ENCODE measurements at regions not wholly inside any gene's neighbourhood (a gene's known extent, or its start where the extent isn't known, plus 50 kb on each side); places are given as distances from the start of the nearest gene placed in this dataset.
"Not testable (repeated sequence)": the region's sequence is repeated elsewhere in the genome, so short reads cannot be mapped to it uniquely, and the experiment has no call there.

GRCh38 chr7:156022483-156023459 is 210.5 kb upstream of the SHH start:
- no peak for DNase-seq

- no peak for DNase-seq
Observed at GRCh38 chr7:156021471-156021870, 209.2 kb upstream of the SHH start.

- no peak for DNase-seq
Observed at GRCh38 chr7:156020566-156020965, 208.3 kb upstream of the SHH start.

- DNase-seq, result no peak
Observed at GRCh38 chr7:156019776-156020565, 207.7 kb upstream of the SHH start.

- no peak for DNase-seq
Observed at GRCh38 chr7:156019308-156019707, 207.0 kb upstream of the SHH start.

- no peak for DNase-seq
Observed at GRCh38 chr7:156017916-156018700, 205.8 kb upstream of the SHH start.

- no peak for DNase-seq
Observed at GRCh38 chr7:156017431-156017830, 205.2 kb upstream of the SHH start.

GRCh38 chr7:156015237-156016020 is 203.2 kb upstream of the SHH start:
- DNase-seq, result no peak

GRCh38 chr7:156014808-156015207 is 202.5 kb upstream of the SHH start:
- DNase-seq, result no peak

- no peak for DNase-seq
Observed at GRCh38 chr7:156014201-156014600, 201.9 kb upstream of the SHH start.

- no peak for DNase-seq
Observed at GRCh38 chr7:156012412-156012811, 200.1 kb upstream of the SHH start.

GRCh38 chr7:156009569-156009968 is 197.3 kb upstream of the SHH start:
- no peak for DNase-seq

- DNase-seq, result not testable (repeated sequence)
Observed at GRCh38 chr7:156006876-156007275, 194.6 kb upstream of the SHH start.

GRCh38 chr7:156006024-156006423 is 193.8 kb upstream of the SHH start:
- peak in 1 of 2 experiments; percentile 30 for DNase-seq

GRCh38 chr7:156005202-156005691 is 193.0 kb upstream of the SHH start:
- no peak for DNase-seq

GRCh38 chr7:156004265-156005201 is 192.3 kb upstream of the SHH start:
- DNase-seq, result no peak

GRCh38 chr7:156003220-156004162 is 191.2 kb upstream of the SHH start:
- no peak for DNase-seq

- DNase-seq, result no peak
Observed at GRCh38 chr7:156002362-156003066, 190.3 kb upstream of the SHH start.
